ENCODE measurements at regions not wholly inside any gene's neighbourhood (a gene's known extent, or its start where the extent isn't known, plus 50 kb on each side); places are given as distances from the start of the nearest gene placed in this dataset.

DNA sequence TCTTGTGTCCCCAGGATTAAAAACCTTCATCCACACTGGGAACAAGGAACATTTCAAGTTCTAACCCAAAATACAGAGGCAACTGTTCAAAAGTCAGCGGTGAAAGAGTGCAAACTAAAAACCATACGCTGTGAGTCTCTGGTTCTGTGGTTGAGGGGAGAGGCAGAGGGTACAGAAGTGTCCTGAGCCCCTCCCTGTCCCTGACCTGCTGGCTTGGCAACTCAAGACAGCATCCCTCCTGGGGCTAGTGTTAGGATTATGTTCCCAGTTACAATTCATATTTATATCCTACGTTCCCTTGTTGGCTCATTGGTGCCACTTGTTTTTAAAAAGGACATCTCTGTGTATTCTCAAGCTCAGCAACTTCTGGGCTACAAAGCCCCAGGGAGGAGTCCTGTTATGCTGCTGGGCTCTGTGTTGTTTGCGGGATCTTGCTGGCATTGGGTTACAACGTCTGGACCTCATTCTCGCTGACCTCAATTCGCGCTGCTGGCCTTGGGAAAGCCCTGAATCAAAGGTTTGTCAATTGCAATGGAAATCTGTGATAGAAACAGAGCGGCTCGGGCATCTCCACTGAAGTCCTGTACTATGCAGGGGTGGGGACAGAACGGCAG, 420.8 kb downstream of the FUT8 start:
- TF ChIP-seq POLR2A (IDR thresholded peaks at IDR 0.05; ENCODE audit: low read length), result no peak
- no peak for TF ChIP-seq GATA1 (IDR thresholded peaks at IDR 0.05; ENCODE audit: low read depth, low read length)

Measured in erythroblast (primary cell).